ENCODE measurements at regions not wholly inside any gene's neighbourhood (a gene's known extent, or its start where the extent isn't known, plus 50 kb on each side); places are given as distances from the start of the nearest gene placed in this dataset.
A peak's percentile ranks its signal among the peaks of the same experiment; 100 is the strongest.

DNA sequence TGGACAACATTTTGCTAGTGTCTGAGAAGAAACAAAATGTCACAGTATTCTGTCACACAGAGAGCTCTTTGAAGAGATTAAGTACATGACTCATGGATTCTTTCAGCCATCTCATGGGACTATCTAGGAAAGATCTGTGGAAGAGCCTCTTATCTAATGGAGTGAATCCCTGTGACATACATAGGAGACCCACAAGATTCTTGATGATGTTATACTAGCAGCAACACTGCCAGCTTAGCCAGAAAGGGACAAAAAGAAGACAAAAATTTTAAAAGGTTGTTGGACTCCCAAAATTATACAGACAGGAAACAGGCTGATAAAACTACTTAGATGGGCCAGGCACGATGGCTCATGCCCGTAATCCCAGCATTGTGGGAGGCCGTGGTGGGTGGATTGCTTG lies 143.3 kb upstream of the MGAT5 start:
- DNase-seq (ENCODE audit: low read depth in 3 of 3, low spot score in 1 of 3), result no peak

DNA sequence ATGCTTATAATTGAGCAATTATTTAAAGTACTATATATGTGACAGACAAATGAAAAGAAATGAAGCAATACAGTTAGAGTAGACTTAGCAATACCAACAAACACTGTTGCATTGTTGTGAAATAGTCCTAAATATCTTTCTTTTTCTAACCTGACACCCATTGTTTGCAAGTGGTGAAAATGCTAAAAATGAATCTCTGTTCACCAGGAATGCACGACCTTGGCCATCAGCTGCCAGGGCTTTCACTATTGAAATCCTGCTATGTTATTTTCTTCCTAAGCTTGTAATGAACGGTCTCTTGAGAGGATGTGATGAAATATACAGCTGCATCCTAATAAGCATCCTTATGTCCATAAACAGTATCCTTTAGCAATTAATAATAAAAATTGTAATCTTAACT lies 136.2 kb upstream of the MGAT5 start:
- no peak for DNase-seq (ENCODE audit: low read depth in 3 of 3, low spot score in 1 of 3)

DNA sequence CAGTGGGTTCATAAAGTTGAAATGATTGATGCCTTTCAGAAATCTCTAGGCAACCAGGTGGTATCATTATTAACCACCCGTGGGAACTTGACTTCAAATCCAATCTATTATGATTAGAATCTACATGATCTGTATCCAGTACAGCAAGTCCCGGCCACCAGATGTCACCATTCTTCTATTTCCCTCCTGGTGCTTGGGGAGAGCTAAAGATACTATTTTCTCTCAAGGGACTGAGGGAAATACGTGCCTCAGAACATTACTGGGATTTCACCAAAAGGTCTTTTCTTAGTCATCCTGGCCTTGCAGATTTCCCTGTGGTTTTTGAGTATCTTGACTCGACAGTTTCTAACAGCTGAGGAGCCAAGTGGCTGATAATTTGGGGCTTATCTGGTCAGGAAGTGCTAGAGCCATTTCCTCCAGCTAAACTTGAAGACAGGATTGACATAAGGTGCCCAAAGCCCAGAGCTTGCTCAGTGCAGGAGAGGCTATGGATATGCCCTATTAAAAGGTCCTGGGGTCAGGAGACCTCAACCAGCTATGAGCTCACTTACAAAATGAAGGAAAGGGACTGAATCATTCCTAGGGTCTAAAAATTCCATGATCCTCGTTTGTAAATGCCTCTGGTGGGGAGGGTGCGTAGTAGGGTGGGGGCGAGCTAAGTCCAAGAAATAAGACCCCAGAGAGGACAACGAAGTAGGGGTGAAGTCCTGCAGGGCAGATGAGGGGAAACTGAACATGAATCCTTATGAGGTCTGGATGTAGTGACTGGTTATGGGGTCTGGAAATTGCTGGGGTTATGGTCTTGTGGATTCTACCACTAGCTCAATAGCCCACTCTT lies 135.4 kb upstream of the MGAT5 start:
- DNase-seq (ENCODE audit: low read depth in 3 of 3, low spot score in 1 of 3), result peak; percentile 59 to 72 (median 64)

DNA sequence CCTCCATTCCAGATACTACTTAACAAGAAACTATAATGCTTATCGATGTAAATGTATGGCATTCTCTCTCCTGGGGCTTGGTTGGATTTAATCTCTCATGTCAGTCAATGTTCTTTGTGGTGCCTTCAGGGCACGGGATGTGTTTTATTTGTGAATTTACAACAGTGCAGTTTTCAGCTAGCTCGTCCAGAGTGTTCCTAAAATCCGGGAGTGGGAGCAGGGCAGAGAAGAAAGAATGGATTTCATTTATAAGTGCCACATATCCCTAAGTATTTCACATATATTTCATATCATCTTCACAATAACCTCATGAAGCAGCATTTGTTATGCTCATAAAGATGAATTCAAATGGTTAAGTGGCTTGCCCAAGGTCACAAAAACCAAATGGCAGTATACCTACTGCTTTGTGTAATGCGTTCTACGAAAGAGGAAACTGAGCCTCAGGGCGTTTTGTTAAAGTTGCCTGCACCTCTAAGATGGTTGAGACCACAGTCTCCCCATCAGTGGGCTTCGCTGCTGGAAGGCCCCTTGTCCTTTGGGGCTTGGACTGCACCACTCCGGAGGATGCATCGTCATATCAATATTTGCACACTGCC lies 134.7 kb upstream of the MGAT5 start:
- no peak for DNase-seq (ENCODE audit: low read depth in 3 of 3, low spot score in 1 of 3)

- peak; percentile 41 to 69 (median 47) for DNase-seq (ENCODE audit: low read depth in 3 of 3, low spot score in 1 of 3)
Observed at GRCh38 chr2:134119713-134120405, 134.0 kb upstream of the MGAT5 start.

GRCh38 chr2:134120406-134120732 lies 133.5 kb upstream of the MGAT5 start:
- DNase-seq (ENCODE audit: low read depth in 3 of 3, low spot score in 1 of 3), result no peak

- DNase-seq (ENCODE audit: low read depth in 3 of 3, low spot score in 1 of 3), result peak in 2 of 3 donors; percentile 20 to 49
Observed at GRCh38 chr2:134120733-134121630, 132.9 kb upstream of the MGAT5 start.

DNA sequence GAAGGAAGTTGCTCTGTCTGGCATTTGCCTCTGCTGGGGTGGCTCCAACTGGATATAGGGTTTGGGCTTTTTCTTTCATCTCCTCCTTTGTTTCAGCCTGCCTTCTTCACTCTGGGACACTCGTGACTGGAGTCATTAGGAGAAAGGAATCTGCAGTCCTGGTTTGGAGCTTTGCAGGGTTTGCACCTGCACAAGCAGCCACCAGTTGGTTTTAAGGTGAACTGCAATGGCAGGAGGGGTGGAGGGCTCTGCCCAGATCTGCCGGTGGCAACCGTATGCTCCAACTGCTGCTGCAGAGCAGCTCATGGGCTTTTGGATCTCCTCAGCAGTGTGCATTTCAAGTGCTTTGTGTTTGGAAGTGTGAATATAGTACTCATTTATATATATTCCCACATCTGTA lies 131.3 kb upstream of the MGAT5 start:
- DNase-seq (ENCODE audit: low read depth in 3 of 3, low spot score in 1 of 3), result no peak

DNA sequence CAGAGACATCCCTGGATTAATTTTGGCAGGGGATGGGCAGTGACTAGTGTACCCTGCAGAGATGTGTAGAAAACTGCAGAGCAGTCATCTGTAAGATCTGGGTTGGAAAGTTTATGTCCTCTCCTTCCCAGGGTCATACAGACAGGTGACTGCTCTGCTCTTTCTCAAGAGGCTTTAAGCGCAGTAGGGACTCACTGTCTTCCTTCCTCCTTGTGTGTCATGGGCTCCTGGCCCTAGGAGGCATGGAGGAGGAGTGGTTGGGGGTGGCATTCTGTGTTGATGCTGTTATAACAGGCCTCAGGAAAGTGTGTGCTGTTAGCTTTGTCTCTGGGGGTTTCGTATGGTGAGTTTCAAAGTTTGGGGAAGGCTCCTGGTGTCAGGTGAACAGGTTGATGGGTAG lies 130.5 kb upstream of the MGAT5 start:
- no peak for DNase-seq (ENCODE audit: low read depth in 3 of 3, low spot score in 1 of 3)

GRCh38 chr2:134124047-134124753 lies 129.7 kb upstream of the MGAT5 start:
- no peak for DNase-seq (ENCODE audit: low read depth in 3 of 3, low spot score in 1 of 3)

- DNase-seq (ENCODE audit: low read depth in 3 of 3, low spot score in 1 of 3), result no peak
Observed at GRCh38 chr2:134127496-134127895, 126.4 kb upstream of the MGAT5 start.

DNA sequence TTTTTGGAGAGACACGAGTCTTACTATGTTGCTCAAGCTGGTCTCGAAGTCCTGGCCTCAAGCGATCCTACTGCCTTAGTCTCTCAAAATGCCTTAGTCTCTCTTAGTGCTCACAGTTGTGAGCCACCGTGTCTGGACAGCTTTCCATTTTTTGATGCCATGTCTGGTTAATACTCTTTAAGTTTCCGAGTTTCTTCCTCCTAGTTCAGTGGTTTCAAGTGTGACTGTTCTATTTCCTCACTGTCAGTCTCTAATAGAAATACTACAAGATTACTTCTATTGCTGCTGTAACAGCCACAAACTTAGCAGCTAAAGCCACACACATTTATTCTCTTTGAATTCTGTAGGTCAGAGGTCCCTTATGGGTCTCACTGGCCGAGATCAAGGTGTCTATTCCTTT lies 125.1 kb upstream of the MGAT5 start:
- no peak for DNase-seq (ENCODE audit: low read depth in 3 of 3, low spot score in 1 of 3)

DNA sequence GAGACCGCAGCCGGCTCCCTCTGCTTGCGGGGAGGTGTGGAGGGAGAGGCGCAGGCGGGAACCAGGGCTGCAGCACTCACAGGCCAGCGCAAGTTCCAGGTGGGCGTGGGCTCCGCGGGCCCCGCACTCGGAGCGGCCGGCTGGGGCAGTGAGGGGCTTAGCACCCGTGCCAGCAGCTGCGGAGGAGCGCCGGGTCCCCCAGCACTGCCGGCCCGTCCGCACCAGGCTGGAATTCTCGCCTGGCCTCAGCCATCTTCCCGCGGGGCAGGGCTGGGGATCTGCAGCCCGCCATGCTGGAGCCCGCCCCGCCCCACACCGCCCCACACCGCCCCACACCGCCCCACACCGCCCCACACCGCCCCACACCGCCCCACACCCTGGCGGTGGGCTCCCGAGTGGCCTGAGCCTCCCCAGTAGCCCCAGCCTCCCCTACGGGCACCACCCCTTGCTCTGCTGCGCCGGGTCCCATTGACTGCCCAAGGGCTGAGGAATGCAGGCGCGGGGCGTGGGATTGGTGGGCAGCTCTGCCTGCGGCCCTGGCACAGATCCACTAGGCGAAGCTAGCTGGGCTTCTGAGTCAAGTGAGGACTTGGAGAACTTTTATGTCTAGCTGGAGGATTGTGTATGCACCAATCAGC lies 123.9 kb upstream of the MGAT5 start:
- no peak for DNase-seq (ENCODE audit: low read depth in 3 of 3, low spot score in 1 of 3)

DNA sequence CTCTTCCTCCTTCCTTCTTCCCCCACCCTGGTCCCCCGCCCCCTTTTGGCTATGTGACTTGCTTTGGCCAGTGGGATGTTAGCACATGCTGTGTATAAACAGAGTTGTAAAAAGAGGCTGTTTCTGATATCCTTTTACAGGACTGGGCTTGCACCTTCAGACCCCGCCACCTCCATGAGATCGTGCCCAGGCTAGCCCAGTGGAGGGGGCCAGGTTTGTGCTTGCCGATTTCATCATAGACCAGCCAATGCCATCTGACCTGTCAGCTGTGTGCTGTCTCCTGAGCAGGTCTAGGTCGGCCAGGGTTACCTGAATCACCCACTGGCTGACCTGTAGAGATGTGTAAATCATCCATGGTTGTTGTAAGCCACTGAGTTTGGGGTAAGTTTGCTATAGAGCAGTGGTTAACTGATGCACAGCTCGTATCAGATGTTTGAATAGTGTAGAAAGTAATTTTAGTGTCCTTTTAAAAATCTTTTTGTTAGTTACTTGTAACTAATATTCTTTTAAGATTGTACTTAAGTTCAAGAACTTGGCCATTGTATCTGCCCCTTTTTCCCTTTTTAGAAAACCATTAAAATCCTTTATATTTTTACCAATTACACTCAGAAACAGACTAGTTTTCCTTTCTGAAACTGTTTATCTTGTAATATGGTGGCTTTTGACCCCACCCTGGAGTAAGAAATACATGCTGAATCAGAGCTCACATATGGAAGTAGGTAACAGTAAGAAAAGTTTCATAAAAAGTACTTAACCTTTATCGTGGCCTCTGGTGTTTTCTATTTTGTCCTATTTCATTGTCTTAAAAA lies 122.0 kb upstream of the MGAT5 start:
- no peak for DNase-seq (ENCODE audit: low read depth in 3 of 3, low spot score in 1 of 3)

DNA sequence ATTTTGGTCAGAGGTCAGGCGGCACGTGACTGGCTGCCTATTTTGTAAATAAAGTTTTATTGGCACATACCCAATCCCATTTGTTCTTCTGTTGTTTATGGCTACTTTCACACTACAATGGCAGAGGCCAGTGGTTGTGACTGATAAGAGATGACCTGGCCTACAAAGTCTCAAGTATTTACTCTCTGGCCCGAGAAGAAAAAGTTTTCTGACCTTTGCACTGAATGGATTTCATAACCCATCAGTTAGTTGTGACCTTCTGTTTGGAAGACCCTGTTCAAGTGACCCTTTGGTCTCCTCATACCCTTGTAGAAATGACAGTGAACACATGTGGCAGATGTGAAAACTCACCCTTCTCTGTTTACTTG lies 121.4 kb upstream of the MGAT5 start:
- no peak for DNase-seq (ENCODE audit: low read depth in 3 of 3, low spot score in 1 of 3)

- DNase-seq (ENCODE audit: low read depth in 3 of 3, low spot score in 1 of 3), result no peak
Observed at GRCh38 chr2:134133622-134134312, 120.1 kb upstream of the MGAT5 start.

GRCh38 chr2:134134313-134134706 lies 119.6 kb upstream of the MGAT5 start:
- no peak for DNase-seq (ENCODE audit: low read depth in 3 of 3, low spot score in 1 of 3)

DNA sequence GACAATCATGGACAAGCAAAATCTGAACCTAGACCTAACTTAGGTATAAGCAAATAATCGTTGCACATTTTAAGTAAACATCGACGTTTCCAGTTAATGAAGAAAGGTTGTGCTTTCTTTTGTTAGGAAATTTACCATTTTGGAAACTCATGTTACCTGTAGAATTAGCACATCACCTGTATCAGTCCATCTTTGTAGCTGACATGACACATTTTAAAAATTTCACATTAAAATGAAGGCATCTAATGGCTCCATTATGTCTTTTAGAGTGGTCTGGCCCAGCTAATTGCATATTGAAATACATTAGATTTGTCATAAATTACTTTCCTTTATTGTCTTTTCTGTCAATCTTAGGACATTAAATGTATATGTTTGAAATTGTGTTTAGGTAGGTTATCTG lies 119.0 kb upstream of the MGAT5 start:
- DNase-seq (ENCODE audit: low read depth in 3 of 3, low spot score in 1 of 3), result no peak

DNA sequence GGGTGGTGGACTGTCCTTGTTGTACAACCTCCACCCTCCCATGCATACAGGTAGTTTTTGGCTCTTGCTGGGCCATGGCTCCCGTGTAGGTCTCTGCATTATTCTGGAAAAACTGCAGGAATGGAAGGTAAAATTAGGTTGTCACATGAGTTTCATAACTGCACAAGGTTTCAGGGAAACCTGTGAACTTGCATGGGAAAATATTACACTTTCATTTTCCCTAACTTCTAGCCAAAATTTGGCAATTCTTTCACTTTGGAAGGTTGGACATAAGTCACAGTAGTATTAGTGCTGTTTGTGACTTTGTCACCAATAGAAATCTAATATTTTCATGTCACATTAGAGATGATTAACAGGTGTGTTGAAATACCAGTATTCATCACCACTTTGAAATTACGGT lies 118.1 kb upstream of the MGAT5 start:
- no peak for DNase-seq (ENCODE audit: low read depth in 3 of 3, low spot score in 1 of 3)

Measured in stimulated activated CD4-positive, alpha-beta T cell treated with anti-CD3 and anti-CD28 coated beads, TNF-alpha, amount 100 ng/mL, for 1 hour (primary cell).